Adrenal gland (tissue), 5 donors: ENCODE measurements at regions not wholly inside any gene's neighbourhood (a gene's known extent, or its start where the extent isn't known, plus 50 kb on each side); places are given as distances from the start of the nearest gene placed in this dataset.
"Not testable (repeated sequence)": the region's sequence is repeated elsewhere in the genome, so short reads cannot be mapped to it uniquely, and the experiment has no call there.

ENCODE experiments used
- POLR2A ChIP-seq, 2 donors: fragments of 450-650 bp; IDR thresholded peaks; one replicate each; pipeline ENCODE4 v1.6.1; 2017; ENCODE audit warnings: antibody characterized with exemption in 2 of 2, mild to moderate bottlenecking in 2 of 2, moderate library complexity in 1 of 2
- TF ChIP-seq, protein P1 (sequence below), 6 experiments: fragments of 450-650 bp in 4 of 6; fragments of 200-600 bp in 2 of 6; sonication (generic) in 1 of 6; IDR thresholded peaks; 1 replicate in 5 of 6; 2 replicates in 1 of 6; pipeline versions ENCODE4 v1.5.1 to v1.8.0; 2016 to 2021; ENCODE audit warnings: antibody characterized with exemption in 6 of 6, mild to moderate bottlenecking in 2 of 6, moderate library complexity in 1 of 6
- donor health status: DM: no; HTN: no; CAD: no.

DNA sequence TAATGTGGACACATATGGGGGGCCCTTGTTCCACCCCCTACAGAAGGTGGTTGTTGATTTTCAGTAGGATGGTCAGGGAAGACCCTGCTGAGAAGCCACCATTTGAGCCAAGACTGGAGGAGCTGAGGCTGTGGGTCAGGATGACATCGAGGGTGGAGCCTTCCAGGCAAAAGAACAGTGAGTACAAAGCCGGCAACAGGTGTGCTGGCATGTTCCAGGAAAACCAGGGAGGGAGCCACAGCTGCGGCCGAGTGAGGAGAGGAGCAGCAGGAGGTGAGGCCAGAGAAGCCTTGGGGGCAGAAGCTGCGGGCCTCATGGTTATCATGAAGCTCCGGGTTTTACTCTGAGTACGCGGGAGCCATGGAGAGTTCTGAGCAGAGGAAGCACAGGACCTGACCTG, 126.9 kb upstream of the SULF2 start:
- TF ChIP-seq, protein P1, sequence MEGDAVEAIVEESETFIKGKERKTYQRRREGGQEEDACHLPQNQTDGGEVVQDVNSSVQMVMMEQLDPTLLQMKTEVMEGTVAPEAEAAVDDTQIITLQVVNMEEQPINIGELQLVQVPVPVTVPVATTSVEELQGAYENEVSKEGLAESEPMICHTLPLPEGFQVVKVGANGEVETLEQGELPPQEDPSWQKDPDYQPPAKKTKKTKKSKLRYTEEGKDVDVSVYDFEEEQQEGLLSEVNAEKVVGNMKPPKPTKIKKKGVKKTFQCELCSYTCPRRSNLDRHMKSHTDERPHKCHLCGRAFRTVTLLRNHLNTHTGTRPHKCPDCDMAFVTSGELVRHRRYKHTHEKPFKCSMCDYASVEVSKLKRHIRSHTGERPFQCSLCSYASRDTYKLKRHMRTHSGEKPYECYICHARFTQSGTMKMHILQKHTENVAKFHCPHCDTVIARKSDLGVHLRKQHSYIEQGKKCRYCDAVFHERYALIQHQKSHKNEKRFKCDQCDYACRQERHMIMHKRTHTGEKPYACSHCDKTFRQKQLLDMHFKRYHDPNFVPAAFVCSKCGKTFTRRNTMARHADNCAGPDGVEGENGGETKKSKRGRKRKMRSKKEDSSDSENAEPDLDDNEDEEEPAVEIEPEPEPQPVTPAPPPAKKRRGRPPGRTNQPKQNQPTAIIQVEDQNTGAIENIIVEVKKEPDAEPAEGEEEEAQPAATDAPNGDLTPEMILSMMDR (IDR thresholded peaks at IDR 0.05), result not testable (repeated sequence)
- TF ChIP-seq POLR2A (IDR thresholded peaks at IDR 0.05), result not testable (repeated sequence)
